HepG2 (cell line): ENCODE measurements at regions not wholly inside any gene's neighbourhood (a gene's known extent, or its start where the extent isn't known, plus 50 kb on each side); places are given as distances from the start of the nearest gene placed in this dataset.

Source experiments
- ARNTL ChIP-seq: sonication (generic); formaldehyde crosslinking; IDR thresholded peaks from 2 replicates; pipeline ENCODE4 v1.4.0; 2020; ENCODE audit warnings: mild to moderate bottlenecking, missing genetic modification reagents
- CCDC6 ChIP-seq: sonication (generic); formaldehyde crosslinking; IDR thresholded peaks from 2 replicates; pipeline ENCODE4 v1.8.1; 2022; ENCODE audit warnings: mild to moderate bottlenecking, missing genetic modification reagents, moderate library complexity
- NONO ChIP-seq, 2 experiments: fragments of 450-650 bp in 1 of 2; sonication (generic) in 1 of 2; formaldehyde crosslinking in 1 of 2; IDR thresholded peaks in 1 of 2; conservative IDR thresholded peaks in 1 of 2; 2 replicates each; pipeline versions ENCODE4 v1.6.1 to v1.8.0; 2017 to 2022; ENCODE audit warnings: mild to moderate bottlenecking in 1 of 2, missing genetic modification reagents in 1 of 2, moderate library complexity in 1 of 2
- TF ChIP-seq, protein P1 (sequence below): IDR thresholded peaks from 2 replicates; pipeline ENCODE4 v1.6.1; 2016
- TF ChIP-seq, protein P2 (sequence below): sonication (generic); formaldehyde crosslinking; IDR thresholded peaks from 2 replicates; pipeline ENCODE4 v1.5.0; 2020; ENCODE audit warnings: mild to moderate bottlenecking, missing genetic modification reagents, moderate library complexity

DNA sequence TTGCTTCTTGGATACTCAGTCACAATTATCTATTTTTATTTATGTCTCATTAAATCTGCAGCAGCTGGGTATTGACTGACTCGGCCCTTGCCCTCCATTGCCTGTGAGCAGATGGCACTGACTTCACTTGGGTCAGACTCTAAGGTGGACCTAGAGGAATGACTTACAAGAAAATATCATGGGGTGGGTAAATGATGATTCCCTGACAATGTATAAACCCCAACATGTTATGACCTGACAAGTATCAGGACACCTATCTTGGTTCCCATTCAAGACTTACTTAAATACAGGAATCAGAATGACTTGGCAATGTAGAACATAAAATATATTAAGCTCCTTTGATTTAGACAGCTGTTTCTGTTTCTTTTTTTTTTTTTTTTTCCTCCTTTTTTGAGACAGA lies 953.5 kb downstream of the CDH11 start:
- TF ChIP-seq NONO (IDR thresholded peaks at IDR 0.05) (no peak), NONO (CRISPR knock-in tag; conservative IDR thresholded peaks at IDR 0.05) (no peak), ARNTL (no peak), CCDC6 (CRISPR knock-in tag) (no peak)
- TF ChIP-seq, protein P1, sequence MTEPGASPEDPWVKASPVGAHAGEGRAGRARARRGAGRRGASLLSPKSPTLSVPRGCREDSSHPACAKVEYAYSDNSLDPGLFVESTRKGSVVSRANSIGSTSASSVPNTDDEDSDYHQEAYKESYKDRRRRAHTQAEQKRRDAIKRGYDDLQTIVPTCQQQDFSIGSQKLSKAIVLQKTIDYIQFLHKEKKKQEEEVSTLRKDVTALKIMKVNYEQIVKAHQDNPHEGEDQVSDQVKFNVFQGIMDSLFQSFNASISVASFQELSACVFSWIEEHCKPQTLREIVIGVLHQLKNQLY = no peak
- TF ChIP-seq, protein P2, sequence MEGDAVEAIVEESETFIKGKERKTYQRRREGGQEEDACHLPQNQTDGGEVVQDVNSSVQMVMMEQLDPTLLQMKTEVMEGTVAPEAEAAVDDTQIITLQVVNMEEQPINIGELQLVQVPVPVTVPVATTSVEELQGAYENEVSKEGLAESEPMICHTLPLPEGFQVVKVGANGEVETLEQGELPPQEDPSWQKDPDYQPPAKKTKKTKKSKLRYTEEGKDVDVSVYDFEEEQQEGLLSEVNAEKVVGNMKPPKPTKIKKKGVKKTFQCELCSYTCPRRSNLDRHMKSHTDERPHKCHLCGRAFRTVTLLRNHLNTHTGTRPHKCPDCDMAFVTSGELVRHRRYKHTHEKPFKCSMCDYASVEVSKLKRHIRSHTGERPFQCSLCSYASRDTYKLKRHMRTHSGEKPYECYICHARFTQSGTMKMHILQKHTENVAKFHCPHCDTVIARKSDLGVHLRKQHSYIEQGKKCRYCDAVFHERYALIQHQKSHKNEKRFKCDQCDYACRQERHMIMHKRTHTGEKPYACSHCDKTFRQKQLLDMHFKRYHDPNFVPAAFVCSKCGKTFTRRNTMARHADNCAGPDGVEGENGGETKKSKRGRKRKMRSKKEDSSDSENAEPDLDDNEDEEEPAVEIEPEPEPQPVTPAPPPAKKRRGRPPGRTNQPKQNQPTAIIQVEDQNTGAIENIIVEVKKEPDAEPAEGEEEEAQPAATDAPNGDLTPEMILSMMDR (CRISPR knock-in tag) = no peak
